ENCODE measurements at regions not wholly inside any gene's neighbourhood (a gene's known extent, or its start where the extent isn't known, plus 50 kb on each side); places are given as distances from the start of the nearest gene placed in this dataset.
"Not testable (repeated sequence)": the region's sequence is repeated elsewhere in the genome, so short reads cannot be mapped to it uniquely, and the experiment has no call there.

DNA sequence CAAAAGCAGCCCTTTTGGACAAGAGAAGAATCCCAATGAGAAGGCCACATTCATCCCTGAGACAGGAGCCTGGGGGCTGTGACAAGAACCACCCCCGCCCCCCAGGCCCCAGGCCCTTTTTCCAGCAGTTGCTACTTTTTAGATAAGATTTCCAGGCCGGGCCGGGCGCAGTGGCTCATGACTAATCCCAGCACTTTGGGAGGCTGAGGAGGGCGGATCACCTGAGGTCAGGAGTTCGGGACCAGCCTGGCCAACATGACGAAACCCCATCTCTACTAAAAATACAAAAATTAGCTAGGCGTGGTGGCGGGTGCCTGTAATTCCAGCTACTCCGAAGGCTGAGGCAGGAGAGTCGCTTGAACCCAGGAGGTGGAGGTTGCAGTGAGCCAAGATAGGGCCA is 179.4 kb downstream of the SPATA31A1 start:
- not testable (repeated sequence) for TF ChIP-seq CTCF, EP300 (IDR thresholded peaks at IDR 0.05)

Measured in upper lobe of left lung (tissue), 4 donors.